ENCODE measurements at regions not wholly inside any gene's neighbourhood (a gene's known extent, or its start where the extent isn't known, plus 50 kb on each side); places are given as distances from the start of the nearest gene placed in this dataset.

GRCh38 chr14:71812693-71813092 is 119.5 kb upstream of the RGS6 start:
- Histone ChIP-seq H3K9ac (ENCODE audit: low read depth in 1 of 2, low read length in 2 of 2) (no peak overlapping the region), H3K27me3 (ENCODE audit: control insufficient read depth in 4 of 4, insufficient read depth in 4 of 4, low read length in 3 of 4) (peaks cover 0 to 6% (median 2%) of the 10 kb centered on the region in 4 donors), H3K27ac (ENCODE audit: low read depth in 1 of 2, low read length in 2 of 2) (no peak overlapping the region), H3K9me3 (ENCODE audit: control insufficient read depth in 4 of 4, low read length in 3 of 4) (no peaks in the 10 kb centered on the region), H3K4me1 (ENCODE audit: control insufficient read depth in 4 of 4, insufficient read depth in 4 of 4, low read length in 3 of 4) (no peaks in the 10 kb centered on the region), H3K4me3 (ENCODE audit: low read depth in 1 of 3, low read length in 3 of 3) (no peak overlapping the region), H3K36me3 (ENCODE audit: control insufficient read depth in 4 of 4, insufficient read depth in 3 of 4, low read depth in 1 of 4, low read length in 3 of 4) (no peaks in the 10 kb centered on the region)
- DNase-seq (ENCODE audit: low spot score) = no peak
- TF ChIP-seq TAF1 (conservative IDR thresholded peaks at IDR 0.05) (no peak), ZBTB33 (IDR thresholded peaks at IDR 0.05) (no peak), NR2F2 (IDR thresholded peaks at IDR 0.05) (no peak), FOXA2 (IDR thresholded peaks at IDR 0.05) (no peak), YY1 (IDR thresholded peaks at IDR 0.05) (no peak)
- 83% methylated on average over 4 of the region's 4 CpGs for WGBS

- Histone ChIP-seq H3K4me1 (ENCODE audit: control insufficient read depth in 4 of 4, insufficient read depth in 4 of 4, low read length in 3 of 4) (no peaks in the 10 kb centered on the region), H3K27me3 (ENCODE audit: control insufficient read depth in 4 of 4, insufficient read depth in 4 of 4, low read length in 3 of 4) (peaks cover 0 to 6% (median 2%) of the 10 kb centered on the region in 4 donors), H3K9ac (ENCODE audit: low read depth in 1 of 2, low read length in 2 of 2) (no peak overlapping the region), H3K27ac (ENCODE audit: low read depth in 1 of 2, low read length in 2 of 2) (no peak overlapping the region), H3K9me3 (ENCODE audit: control insufficient read depth in 4 of 4, low read length in 3 of 4) (no peaks in the 10 kb centered on the region), H3K4me3 (ENCODE audit: low read depth in 1 of 3, low read length in 3 of 3) (no peak overlapping the region), H3K36me3 (ENCODE audit: control insufficient read depth in 4 of 4, insufficient read depth in 3 of 4, low read depth in 1 of 4, low read length in 3 of 4) (no peaks in the 10 kb centered on the region)
- 42% methylated on average over 4 of the region's 4 CpGs for WGBS
- TF ChIP-seq MAX (IDR thresholded peaks at IDR 0.05) = no peak
- no peak for TF ChIP-seq EGR1 (IDR thresholded peaks at IDR 0.05; ENCODE audit: low read depth in 2 of 2)
- no peak for TF ChIP-seq CTCF (IDR thresholded peaks at IDR 0.05; ENCODE audit: low read depth, low read length, missing input control)
- no peak for TF ChIP-seq FOXA2 (IDR thresholded peaks at IDR 0.05)
- DNase-seq (ENCODE audit: low spot score) = no peak
Measured at GRCh38 chr14:71815110-71815509, 117.1 kb upstream of the RGS6 start.

GRCh38 chr14:71824816-71825215 is 107.4 kb upstream of the RGS6 start:
- Histone ChIP-seq H3K36me3 (ENCODE audit: control insufficient read depth in 4 of 4, insufficient read depth in 3 of 4, low read depth in 1 of 4, low read length in 3 of 4) (no peaks in the 10 kb centered on the region), H3K4me1 (ENCODE audit: control insufficient read depth in 4 of 4, insufficient read depth in 4 of 4, low read length in 3 of 4) (no peaks in the 10 kb centered on the region), H3K4me3 (ENCODE audit: low read depth in 1 of 3, low read length in 3 of 3) (no peak overlapping the region), H3K9me3 (ENCODE audit: control insufficient read depth in 4 of 4, low read length in 3 of 4) (no peaks in the 10 kb centered on the region), H3K27ac (ENCODE audit: low read depth in 1 of 2, low read length in 2 of 2) (no peak overlapping the region), H3K27me3 (ENCODE audit: control insufficient read depth in 4 of 4, insufficient read depth in 4 of 4, low read length in 3 of 4) (peaks cover 0 to 4% (median 0%) of the 10 kb centered on the region in 4 donors), H3K9ac (ENCODE audit: low read depth in 1 of 2, low read length in 2 of 2) (no peak overlapping the region)
- no peak for DNase-seq (ENCODE audit: low spot score)
- no peak for TF ChIP-seq GABPA (IDR thresholded peaks at IDR 0.05 in 1 of 2, conservative IDR thresholded peaks at IDR 0.05 in 1 of 2)
- no peak for TF ChIP-seq YY1 (IDR thresholded peaks at IDR 0.05)
- no peak for TF ChIP-seq FOXA1 (IDR thresholded peaks at IDR 0.05)
- TF ChIP-seq ATF3 (IDR thresholded peaks at IDR 0.05) = no peak
- no peak for TF ChIP-seq FOXA2 (IDR thresholded peaks at IDR 0.05)
- TF ChIP-seq SP1 (IDR thresholded peaks at IDR 0.05) = no peak
- no peak for TF ChIP-seq REST (IDR thresholded peaks at IDR 0.05)
- TF ChIP-seq HNF4A (conservative IDR thresholded peaks at IDR 0.05) = no peak
- no peak for TF ChIP-seq MAX (IDR thresholded peaks at IDR 0.05)
- TF ChIP-seq EGR1 (IDR thresholded peaks at IDR 0.05; ENCODE audit: low read depth in 2 of 2) = no peak
- no peak for TF ChIP-seq TAF1 (conservative IDR thresholded peaks at IDR 0.05)
- TF ChIP-seq RXRA (IDR thresholded peaks at IDR 0.05) = no peak
- no peak for TF ChIP-seq NR2F2 (IDR thresholded peaks at IDR 0.05)
- TF ChIP-seq HNF4G (IDR thresholded peaks at IDR 0.05) = no peak
- 66% methylated on average over 5 of the region's 5 CpGs for WGBS
